ENCODE measurements at regions not wholly inside any gene's neighbourhood (a gene's known extent, or its start where the extent isn't known, plus 50 kb on each side); places are given as distances from the start of the nearest gene placed in this dataset.

GRCh38 chr14:44444454-44444853 is 62.6 kb downstream of the FSCB start (continued):
- no peak for TF ChIP-seq CTCF (conservative IDR thresholded peaks at IDR 0.05; ENCODE audit: low read depth in 2 of 2)
- TF ChIP-seq ZNF114 (CRISPR knock-in tag; IDR thresholded peaks at IDR 0.05) = no peak
- no peak for TF ChIP-seq CREB1 (CRISPR knock-in tag; IDR thresholded peaks at IDR 0.05; ENCODE audit: low read depth)
- TF ChIP-seq ZNF462 (CRISPR knock-in tag; IDR thresholded peaks at IDR 0.05) = no peak

- H3K27ac Mint-ChIP-seq = no peak overlapping the region
- Histone ChIP-seq H3K4me1 (ENCODE audit: insufficient read depth) (no peaks in the 10 kb centered on the region), H3F3A (replicated peaks; ENCODE audit: low read depth) (no peaks in the 10 kb centered on the region), H2AFZ (no peak overlapping the region), H3K36me3 (ENCODE audit: insufficient read depth) (no peaks in the 10 kb centered on the region), H3K4me2 (no peak overlapping the region), H4K20me1 (replicated peaks; ENCODE audit: insufficient read depth) (no peaks in the 10 kb centered on the region), H3K4me3 (no peak overlapping the region), H3K9me2 (ENCODE audit: insufficient read depth) (no peaks in the 10 kb centered on the region), H3K27me3 (ENCODE audit: insufficient read depth) (no peaks in the 10 kb centered on the region), H3K79me2 (replicated peaks; ENCODE audit: insufficient read depth) (no peaks in the 10 kb centered on the region), H3K27ac (ENCODE audit: low read depth) (no peak overlapping the region)
- no peaks in the 10 kb centered on the region for H3K36me3 Mint-ChIP-seq (ENCODE audit: low read depth)
- no peak overlapping the region for H3K4me3 Mint-ChIP-seq
- peaks cover 3% of the 10 kb centered on the region; the same call in 2 of the 3 replicates for H3K9me3 Mint-ChIP-seq
- no peaks in the 10 kb centered on the region for H3K4me1 Mint-ChIP-seq
- DNase-seq (ENCODE audit: low spot score) (no peak), ATAC-seq (no peak)
- no peaks in the 10 kb centered on the region for H3K27me3 Mint-ChIP-seq (ENCODE audit: insufficient read depth, low read depth, poor library complexity)
- TF ChIP-seq JUNB (IDR thresholded peaks at IDR 0.05; ENCODE audit: unreplicated experiment) (no peak), REST (IDR thresholded peaks at IDR 0.05; ENCODE audit: unreplicated experiment) (no peak)
Measured at GRCh38 chr14:44438936-44439335, 68.1 kb downstream of the FSCB start.

Data from GM23338 (cell line).